ENCODE measurements at regions not wholly inside any gene's neighbourhood (a gene's known extent, or its start where the extent isn't known, plus 50 kb on each side); places are given as distances from the start of the nearest gene placed in this dataset.

DNA sequence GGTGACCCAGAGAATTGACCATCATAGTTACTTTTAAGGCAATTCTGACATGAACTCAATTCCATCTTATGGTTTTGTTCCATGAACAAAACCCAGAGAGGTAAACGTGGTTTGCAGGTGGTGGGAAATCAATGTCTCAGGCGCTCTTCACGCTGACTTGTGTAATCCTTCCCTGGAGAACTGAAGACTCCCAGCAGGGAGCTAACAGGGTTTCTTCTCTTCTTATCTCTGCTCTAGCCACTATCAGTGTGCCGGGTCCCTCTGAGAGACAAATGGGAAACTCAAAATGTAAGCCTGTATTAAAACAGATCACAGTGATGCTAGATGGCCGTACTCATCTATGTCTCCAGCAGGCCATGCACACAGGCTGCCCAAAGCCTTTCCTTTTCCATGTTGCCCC lies 57.6 kb upstream of the ARGLU1 start:
- CTCF ChIA-PET: interaction anchor here (1.4 kb wide), 1 partner anchor 89 kb away, joined by 3 read pairs; no protein-coding TSS in a partner anchor
- TF ChIP-seq, protein P1, sequence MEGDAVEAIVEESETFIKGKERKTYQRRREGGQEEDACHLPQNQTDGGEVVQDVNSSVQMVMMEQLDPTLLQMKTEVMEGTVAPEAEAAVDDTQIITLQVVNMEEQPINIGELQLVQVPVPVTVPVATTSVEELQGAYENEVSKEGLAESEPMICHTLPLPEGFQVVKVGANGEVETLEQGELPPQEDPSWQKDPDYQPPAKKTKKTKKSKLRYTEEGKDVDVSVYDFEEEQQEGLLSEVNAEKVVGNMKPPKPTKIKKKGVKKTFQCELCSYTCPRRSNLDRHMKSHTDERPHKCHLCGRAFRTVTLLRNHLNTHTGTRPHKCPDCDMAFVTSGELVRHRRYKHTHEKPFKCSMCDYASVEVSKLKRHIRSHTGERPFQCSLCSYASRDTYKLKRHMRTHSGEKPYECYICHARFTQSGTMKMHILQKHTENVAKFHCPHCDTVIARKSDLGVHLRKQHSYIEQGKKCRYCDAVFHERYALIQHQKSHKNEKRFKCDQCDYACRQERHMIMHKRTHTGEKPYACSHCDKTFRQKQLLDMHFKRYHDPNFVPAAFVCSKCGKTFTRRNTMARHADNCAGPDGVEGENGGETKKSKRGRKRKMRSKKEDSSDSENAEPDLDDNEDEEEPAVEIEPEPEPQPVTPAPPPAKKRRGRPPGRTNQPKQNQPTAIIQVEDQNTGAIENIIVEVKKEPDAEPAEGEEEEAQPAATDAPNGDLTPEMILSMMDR (IDR thresholded peaks at IDR 0.05; ENCODE audit: control extremely low read depth, extremely low read depth, low read depth, missing control alignments): no peak
- DNase-seq (ENCODE audit: extremely low spot score): no peak
- POLR2A ChIA-PET: no interaction called here

DNA sequence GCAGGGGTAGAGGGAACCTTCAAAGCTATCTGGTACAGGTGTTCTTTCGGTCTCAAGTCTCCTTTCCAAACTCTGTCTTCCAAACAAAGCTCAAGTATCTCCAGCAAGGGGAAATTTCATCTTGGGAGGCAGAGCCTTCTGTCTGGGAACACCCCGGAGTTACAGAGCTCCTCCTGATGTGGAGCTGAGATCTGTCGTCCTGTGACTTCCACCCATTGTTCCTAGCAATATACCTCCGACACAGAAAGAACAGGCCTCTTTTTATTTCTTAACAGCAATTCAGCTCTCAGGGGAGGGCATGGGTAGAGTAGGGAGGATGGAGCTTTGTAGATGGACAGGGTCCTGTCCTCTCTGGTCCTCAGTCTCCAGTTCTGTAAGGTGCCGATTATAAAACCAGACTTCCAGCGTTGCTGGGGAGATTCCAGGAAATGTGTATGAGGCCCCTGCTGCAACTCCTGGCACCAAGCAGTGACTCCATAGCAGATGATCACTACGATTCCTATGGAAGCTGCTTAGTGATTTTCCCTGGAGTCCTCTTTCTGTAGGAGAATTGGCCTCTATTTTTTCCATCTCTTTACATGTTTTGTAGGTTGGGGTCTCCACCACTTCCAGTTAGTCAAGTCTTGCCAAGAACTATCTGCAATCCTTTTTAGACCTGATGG lies 56.0 kb upstream of the ARGLU1 start:
- ChIA-PET CTCF (interaction anchor here (1.1 to 1.8 kb wide), 2 partner anchors 10 to 14 kb away, joined by 3 to 6 read pairs; no protein-coding TSS in a partner anchor), POLR2A (no interaction called here)
- TF ChIP-seq, protein P1 (IDR thresholded peaks at IDR 0.05; ENCODE audit: control extremely low read depth, extremely low read depth, low read depth, missing control alignments): no peak

DNA sequence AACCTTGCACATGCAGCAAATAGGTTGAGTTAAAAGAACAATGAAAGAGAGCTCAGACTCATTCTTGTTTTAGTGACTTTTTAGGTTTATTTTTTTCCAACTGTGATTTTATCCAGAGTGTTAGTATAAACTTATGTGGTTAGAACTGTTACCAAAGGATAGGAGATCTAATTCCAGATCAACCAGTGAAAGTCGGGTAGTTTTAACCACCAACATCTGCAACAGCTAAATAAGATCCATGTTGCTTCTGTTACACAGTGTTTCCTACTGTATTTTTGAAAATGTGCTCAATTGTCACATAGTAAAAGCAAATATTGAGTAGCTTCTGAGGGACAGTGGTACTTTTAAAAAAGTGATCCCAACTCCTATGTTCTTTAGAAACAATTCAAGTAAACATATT lies 53.9 kb upstream of the ARGLU1 start:
- no peak for DNase-seq (ENCODE audit: extremely low spot score)
- ChIA-PET CTCF (interaction anchor here (1.0 to 3.0 kb wide), 2 partner anchors 9 to 18 kb away, joined by 3 to 28 read pairs; no protein-coding TSS in a partner anchor), POLR2A (no interaction called here)
- TF ChIP-seq, protein P1 (IDR thresholded peaks at IDR 0.05; ENCODE audit: control extremely low read depth, extremely low read depth, low read depth, missing control alignments): no peak

More for the DNA sequence above, 56.0 kb upstream of the ARGLU1 start:
- no peak for DNase-seq (ENCODE audit: extremely low spot score)

DNA sequence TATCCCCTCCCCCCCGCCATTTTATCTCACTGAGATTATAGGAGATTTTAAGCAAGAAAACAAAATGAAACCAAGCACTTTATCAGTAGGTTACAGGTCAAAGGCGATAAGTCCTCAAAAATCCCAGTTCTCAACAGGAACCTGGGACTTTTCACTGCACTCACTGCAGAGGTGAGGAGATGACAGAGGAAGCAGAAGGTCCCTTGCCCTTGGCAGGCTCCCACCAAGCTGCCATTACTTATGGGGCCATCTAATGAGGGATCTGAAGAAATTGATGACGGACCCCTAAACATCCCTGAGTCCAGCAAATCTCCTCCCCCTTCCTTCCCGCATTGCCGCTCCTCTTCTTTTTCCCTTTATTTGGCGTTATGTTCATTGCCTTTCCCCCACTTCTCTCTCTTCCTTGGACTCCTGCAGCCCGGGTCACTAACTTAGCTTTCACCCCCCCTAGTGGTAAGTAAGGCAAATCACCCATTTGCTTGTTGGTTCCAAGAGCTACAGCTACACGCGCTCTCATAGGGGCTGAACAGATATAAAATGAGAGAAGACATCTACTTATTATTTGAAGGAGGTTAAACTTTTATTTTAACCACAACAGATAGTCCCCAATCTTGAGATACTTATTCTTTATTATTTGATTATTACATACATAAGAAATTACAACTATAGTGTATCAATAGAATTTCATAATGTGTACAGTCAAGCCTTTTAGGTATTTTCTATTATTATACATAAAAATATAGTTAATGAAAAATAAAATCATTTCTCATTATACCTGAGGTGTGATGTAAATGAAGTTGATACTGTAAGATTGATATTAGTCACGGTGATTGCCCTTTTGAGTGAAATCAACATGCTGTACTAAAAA lies 52.0 kb upstream of the ARGLU1 start:
- TF ChIP-seq, protein P1 (IDR thresholded peaks at IDR 0.05; ENCODE audit: control extremely low read depth, extremely low read depth, low read depth, missing control alignments): peak; percentile 77
- POLR2A ChIA-PET: no interaction called here
- peak; percentile 57 for DNase-seq (ENCODE audit: extremely low spot score)
- CTCF ChIA-PET: interaction anchor here (0.6 to 3.0 kb wide), 29 partner anchors 9 to 1846 kb away, joined by 3 to 28 read pairs (median 3); partner anchors contain the start of genes ARGLU1 and EFNB2
